H1 (cell line): ENCODE measurements at regions not wholly inside any gene's neighbourhood (a gene's known extent, or its start where the extent isn't known, plus 50 kb on each side); places are given as distances from the start of the nearest gene placed in this dataset.

Source experiments
- CTCF ChIA-PET: fragments of 300-600 bp; sonication (Branson Sonifier 250); formaldehyde crosslinking; loops from one replicate; lab custom pipeline; 2021; ENCODE audit not compliant: partially characterized antibody; lab: Charles Lee
- POLR2A ChIA-PET: fragments of 300-600 bp; sonication (Branson Sonifier 250); formaldehyde crosslinking; loops from one replicate; lab custom pipeline; 2021; ENCODE audit warnings: inconsistent platforms; ENCODE audit not compliant: partially characterized antibody; lab: Charles Lee
- DNase-seq, 2 experiments: peaks; one replicate each; pipeline versions ENCODE4 v3.0.0 to v3.0.0-alpha.2; 2010 to 2022; ENCODE audit warnings: low spot score in 2 of 2, low read depth in 1 of 2, mixed read lengths in 1 of 2
- FAIRE-seq: peaks from 2 replicates; lab custom pipeline; 2011; peaks lifted over from hg19 to GRCh38; lab: Jason Lieb, UNC
- H2AFZ ChIP-seq: 2 replicates; pipeline ENCODE4 v1.8.1; 2012; ENCODE audit warnings: low read length, inconsistent platforms
- H2AK5ac ChIP-seq: 2 replicates; pipeline ENCODE4 v1.6.1; 2013; ENCODE audit warnings: low read depth, low read length
- H2BK120ac ChIP-seq: replicated peaks from 2 replicates; pipeline ENCODE3; 2013; ENCODE audit warnings: low read depth, low read length, inconsistent platforms
- H2BK12ac ChIP-seq: 2 replicates; pipeline ENCODE4 v1.6.1; 2013; ENCODE audit warnings: low read depth, low read length
- H2BK15ac ChIP-seq: 2 replicates; pipeline ENCODE4 v1.6.1; 2013; ENCODE audit warnings: low read length
- H2BK20ac ChIP-seq: 2 replicates; pipeline ENCODE4 v1.6.1; 2013; ENCODE audit warnings: low read length
- H2BK5ac ChIP-seq: 2 replicates; pipeline ENCODE4 v1.6.1; 2013; ENCODE audit warnings: low read depth, low read length
- H3K14ac ChIP-seq: 2 replicates; pipeline ENCODE4 v1.6.1; 2013; ENCODE audit warnings: inconsistent platforms; ENCODE audit not compliant: insufficient read length
- H3K18ac ChIP-seq: 2 replicates; pipeline ENCODE4 v1.6.1; 2013; ENCODE audit warnings: low read length; ENCODE audit errors: extremely low read depth
- H3K23ac ChIP-seq: 2 replicates; pipeline ENCODE4 v1.6.1; 2013; ENCODE audit warnings: inconsistent platforms; ENCODE audit not compliant: insufficient read length
- H3K23me2 ChIP-seq: 2 replicates; pipeline ENCODE4 v1.6.1; 2013; ENCODE audit warnings: low read depth, low read length
- H3K27ac ChIP-seq: 2 replicates; pipeline ENCODE4 v1.6.1; 2011; ENCODE audit warnings: low read depth, low read length, inconsistent platforms
- H3K27me3 ChIP-seq, 4 experiments: replicated peaks in 1 of 4; 1 replicate in 1 of 4; 2 replicates in 3 of 4; pipeline versions ENCODE4 v1.6.1 to v1.8.1; 2011 to 2013; ENCODE audit warnings: low read length in 3 of 4, mild to moderate bottlenecking in 3 of 4, inconsistent platforms in 2 of 4, mixed read lengths in 2 of 4, moderate library complexity in 1 of 4; ENCODE audit not compliant: control insufficient read depth in 3 of 4, insufficient read depth in 3 of 4; ENCODE audit errors: extremely low read depth in 1 of 4
- H3K36me3 ChIP-seq, 4 experiments: 2 replicates each; pipeline versions ENCODE4 v1.6.1 to v1.8.1; 2011 to 2013; ENCODE audit warnings: mild to moderate bottlenecking in 4 of 4, low read length in 3 of 4, moderate library complexity in 2 of 4, control low read depth in 1 of 4, inconsistent platforms in 1 of 4; ENCODE audit not compliant: insufficient read depth in 4 of 4, control insufficient read depth in 2 of 4
- H3K4ac ChIP-seq: replicated peaks from 2 replicates; pipeline ENCODE3; 2013; ENCODE audit warnings: low read length, low read depth, mixed read lengths, inconsistent platforms; ENCODE audit not compliant: insufficient read length
- H3K4me1 ChIP-seq, 4 experiments: replicated peaks in 1 of 4; 1 replicate in 1 of 4; 2 replicates in 3 of 4; pipeline versions ENCODE4 v1.6.1 to v1.8.1; 2011 to 2013; ENCODE audit warnings: low read length in 3 of 4, inconsistent platforms in 2 of 4, mixed read lengths in 1 of 4; ENCODE audit not compliant: insufficient read depth in 4 of 4, control insufficient read depth in 3 of 4
- H3K4me2 ChIP-seq, 2 experiments: 2 replicates each; pipeline versions ENCODE4 v1.6.1 to v1.8.1; 2011 to 2013; ENCODE audit warnings: low read depth in 2 of 2, low read length in 2 of 2, control low read depth in 1 of 2, inconsistent platforms in 1 of 2, mild to moderate bottlenecking in 1 of 2; ENCODE audit not compliant: insufficient read depth in 1 of 2
- H3K4me3 ChIP-seq, 4 experiments: fragments of 200-600, 300-600 bp in 1 of 4; sonication (generic), shearing (Covaris generic), sonication (Bioruptor Twin) in 1 of 4; 2 replicates each; pipeline versions ENCODE4 v1.5.1 to v1.8.1; 2011 to 2016; ENCODE audit warnings: low read length in 4 of 4, low read depth in 3 of 4, control low read depth in 2 of 4, inconsistent platforms in 2 of 4, mild to moderate bottlenecking in 2 of 4, mixed read lengths in 1 of 4, moderate library complexity in 1 of 4; ENCODE audit not compliant: insufficient read depth in 2 of 4; ENCODE audit errors: extremely low read depth in 1 of 4
- H3K56ac ChIP-seq: replicated peaks from 2 replicates; pipeline ENCODE3; 2013; ENCODE audit warnings: low read depth, mild to moderate bottlenecking, mixed read lengths, low read length, inconsistent platforms; ENCODE audit not compliant: insufficient read length
- H3K79me1 ChIP-seq: 2 replicates; pipeline ENCODE4 v1.6.1; 2013; ENCODE audit warnings: low read depth, low read length, control low read depth
- H3K79me2 ChIP-seq, 2 experiments: 2 replicates each; pipeline versions ENCODE4 v1.6.1 to v1.8.1; 2012 to 2013; ENCODE audit warnings: low read length in 2 of 2, mild to moderate bottlenecking in 2 of 2, inconsistent platforms in 1 of 2; ENCODE audit not compliant: insufficient read depth in 2 of 2, control insufficient read depth in 1 of 2
- H3K9ac ChIP-seq, 4 experiments: replicated peaks in 1 of 4; 1 replicate in 1 of 4; 2 replicates in 3 of 4; pipeline versions ENCODE4 v1.6.1 to v1.8.1; 2011 to 2013; ENCODE audit warnings: low read depth in 3 of 4, low read length in 3 of 4, control low read depth in 2 of 4, mild to moderate bottlenecking in 2 of 4, moderate library complexity in 2 of 4, inconsistent platforms in 1 of 4; ENCODE audit errors: extremely low read depth in 1 of 4
- H3K9me3 ChIP-seq, 2 experiments: 2 replicates each; pipeline versions ENCODE4 v1.6.1 to v1.8.1; 2012 to 2013; ENCODE audit warnings: mild to moderate bottlenecking in 2 of 2, moderate library complexity in 2 of 2, control low read depth in 1 of 2, inconsistent platforms in 1 of 2, low read depth in 1 of 2, low read length in 1 of 2, mixed read lengths in 1 of 2; ENCODE audit not compliant: insufficient read depth in 2 of 2
- H4K20me1 ChIP-seq, 2 experiments: replicated peaks in 1 of 2; 2 replicates each; pipeline versions ENCODE3 to v1.8.1; 2011 to 2013; ENCODE audit warnings: inconsistent platforms in 2 of 2, low read length in 2 of 2, mild to moderate bottlenecking in 1 of 2; ENCODE audit not compliant: insufficient read depth in 2 of 2, control insufficient read depth in 1 of 2
- H4K5ac ChIP-seq: 2 replicates; pipeline ENCODE4 v1.6.1; 2013; ENCODE audit warnings: low read length, low read depth, mixed read lengths, inconsistent platforms; ENCODE audit not compliant: insufficient read length
- H4K8ac ChIP-seq: 2 replicates; pipeline ENCODE4 v1.8.0; 2013; ENCODE audit warnings: mild to moderate bottlenecking, moderate library complexity, low read length, inconsistent platforms; ENCODE audit not compliant: insufficient read depth; ENCODE audit errors: extremely low read depth
- H4K91ac ChIP-seq: replicated peaks from 2 replicates; pipeline ENCODE3; 2013; ENCODE audit warnings: low read length, mixed read lengths, inconsistent platforms; ENCODE audit not compliant: insufficient read length
- BACH1 ChIP-seq: IDR thresholded peaks from 2 replicates; pipeline ENCODE4 v1.6.1; 2012; ENCODE audit warnings: low read length, improper control_type of control experiment
- CBX8 ChIP-seq: fragments of 300-800, 300-1000 bp; sonication (generic); IDR thresholded peaks from 2 replicates; pipeline ENCODE4 v1.7.1; 2016; ENCODE audit warnings: low read depth, low read length, borderline replicate concordance
- CEBPB ChIP-seq: IDR thresholded peaks from 2 replicates; pipeline ENCODE4 v1.6.1; 2012; ENCODE audit warnings: low read depth, low read length
- EZH2 ChIP-seq: fragments of 200-600 bp; sonication (generic); IDR thresholded peaks from 2 replicates; pipeline ENCODE4 v1.7.1; 2012; ENCODE audit warnings: low read depth, mild to moderate bottlenecking, moderate library complexity, low read length, inconsistent platforms; ENCODE audit not compliant: severe bottlenecking
- HDAC2 ChIP-seq, 2 experiments: fragments of 300-600 bp in 1 of 2; sonication (generic) in 1 of 2; IDR thresholded peaks; 2 replicates each; pipeline ENCODE4 v1.6.1; 2011 to 2012; ENCODE audit warnings: low read depth in 2 of 2, low read length in 2 of 2, mild to moderate bottlenecking in 2 of 2, moderate library complexity in 2 of 2, borderline replicate concordance in 1 of 2, inconsistent platforms in 1 of 2
- HDAC6 ChIP-seq: IDR thresholded peaks from one replicate; pipeline ENCODE4 v1.7.1; 2012; ENCODE audit warnings: low read depth, mild to moderate bottlenecking, inconsistent platforms, low read length, moderate library complexity
- JUND ChIP-seq: IDR thresholded peaks from 2 replicates; pipeline ENCODE4 v1.6.1; 2011; ENCODE audit warnings: mild to moderate bottlenecking, improper control_type of control experiment, low read length
- RNF2 ChIP-seq: fragments of 200-900, 300-1000 bp; sonication (generic); IDR thresholded peaks from 2 replicates; pipeline ENCODE4 v1.7.1; 2016; ENCODE audit warnings: borderline replicate concordance, low read depth, mild to moderate bottlenecking, antibody characterized with exemption, low read length; ENCODE audit not compliant: poor library complexity, severe bottlenecking; ENCODE audit errors: missing control alignments
- SP4 ChIP-seq: IDR thresholded peaks from 2 replicates; pipeline ENCODE4 v1.6.1; 2012; ENCODE audit warnings: low read length, inconsistent platforms
- TEAD4 ChIP-seq: IDR thresholded peaks from 2 replicates; pipeline ENCODE4 v1.6.1; 2012; ENCODE audit warnings: low read depth, low read length, inconsistent platforms, mixed read lengths
- WGBS, 2 experiments: shearing (Covaris generic) in 1 of 2; methylation state at CpG; one replicate each; pipeline versions ENCODE4 v1.1.6 to v1.1.7; 2013 to 2015; ENCODE audit warnings: low lambda C conversion rate in 2 of 2, mixed read lengths in 2 of 2, inconsistent platforms in 1 of 2, low coverage in 1 of 2, missing lambda C conversion rate in 1 of 2; ENCODE audit not compliant: insufficient replicate concordance in 2 of 2, insufficient coverage in 1 of 2, insufficient read length in 1 of 2; ENCODE audit errors: extremely low coverage in 1 of 2, missing lambda C conversion rate in 1 of 2; 5-methylcytosine and 5-hydroxymethylcytosine counted together
- TF ChIP-seq, protein P1 (sequence below): IDR thresholded peaks from 2 replicates; pipeline ENCODE4 v1.6.1; 2011; ENCODE audit warnings: low read depth, mild to moderate bottlenecking, low read length; ENCODE audit not compliant: insufficient read depth

DNA sequence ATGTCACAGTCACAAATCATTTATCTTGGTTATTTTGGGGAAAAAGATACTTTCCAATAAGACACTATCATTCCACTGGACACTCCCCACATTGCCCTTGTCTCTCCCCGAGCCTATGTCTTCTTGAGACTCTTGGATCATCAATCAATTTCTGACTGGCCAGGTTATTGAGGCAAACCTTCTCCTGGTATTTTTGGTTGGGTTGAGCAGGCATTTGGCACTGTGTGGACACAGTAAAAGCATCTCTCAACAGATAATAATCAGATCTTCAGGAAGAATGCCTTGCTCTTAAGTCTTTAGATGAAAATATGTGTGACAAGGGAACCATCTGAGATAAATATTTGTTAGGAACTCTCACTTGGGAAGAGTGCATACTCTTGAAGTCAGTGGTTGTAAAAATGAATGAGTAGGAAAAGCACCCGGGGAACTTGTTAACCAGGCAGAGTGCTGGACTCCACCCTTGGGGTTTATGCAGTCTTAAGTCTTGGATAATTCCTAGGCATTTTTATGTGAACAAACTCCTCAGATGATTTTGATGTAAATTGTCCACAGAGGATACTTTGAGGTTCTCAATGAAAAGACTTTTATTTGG lies 223.8 kb upstream of the CLINT1 start:
- H3K79me1 ChIP-seq = no peaks in the 10 kb centered on the region
- no peak overlapping the region for H2AK5ac ChIP-seq
- H2BK12ac ChIP-seq = no peak overlapping the region
- H2BK15ac ChIP-seq = no peak overlapping the region
- H3K18ac ChIP-seq = no peak overlapping the region
- H3K4me3 ChIP-seq = no peak overlapping the region
- no peak overlapping the region for H2BK120ac ChIP-seq
- no peak overlapping the region for H3K23ac ChIP-seq
- DNase-seq = no peak
- no peaks in the 10 kb centered on the region for H3K9me3 ChIP-seq
- no peak for FAIRE-seq
- no peak overlapping the region for H3K4ac ChIP-seq
- H3K4me2 ChIP-seq = no peak overlapping the region
- no peak overlapping the region for H2AFZ ChIP-seq
- ChIA-PET POLR2A (no interaction called here), CTCF (no interaction called here)
- H3K27me3 ChIP-seq = peaks cover 0 to 1% (median 0%) of the 10 kb centered on the region in 4 experiments; a peak in 1 of 7 replicates
- no peak overlapping the region for H2BK20ac ChIP-seq
- peaks cover 0 to 4% (median 0%) of the 10 kb centered on the region in 4 experiments; a peak in 1 of 7 replicates for H3K4me1 ChIP-seq
- no peak overlapping the region for H4K8ac ChIP-seq
- H4K20me1 ChIP-seq = no peaks in the 10 kb centered on the region
- H3K36me3 ChIP-seq = no peaks in the 10 kb centered on the region
- H3K27ac ChIP-seq = no peak overlapping the region
- H3K14ac ChIP-seq = no peak overlapping the region
- H4K91ac ChIP-seq = no peak overlapping the region
- H3K23me2 ChIP-seq = no peaks in the 10 kb centered on the region
- H2BK5ac ChIP-seq = no peak overlapping the region
- H3K9ac ChIP-seq = no peak overlapping the region
- H3K79me2 ChIP-seq = no peaks in the 10 kb centered on the region
- no peak overlapping the region for H3K56ac ChIP-seq
- H4K5ac ChIP-seq = no peak overlapping the region
- WGBS, 2 experiments = 93% methylated on average over 2 of the region's 2 CpGs; no CpG with 5 or more reads in 1 of the 2 experiments
- TF ChIP-seq HDAC2 (IDR thresholded peaks at IDR 0.05; ENCODE audit: borderline replicate concordance in 1 of 2, low read depth in 2 of 2, low read length in 2 of 2) (no peak), CBX8 (no peak), EZH2 (no peak), BACH1 (no peak), CEBPB (no peak), RNF2 (no peak), JUND (no peak), HDAC6 (no peak), TEAD4 (no peak), SP4 (no peak)
- TF ChIP-seq, protein P1, sequence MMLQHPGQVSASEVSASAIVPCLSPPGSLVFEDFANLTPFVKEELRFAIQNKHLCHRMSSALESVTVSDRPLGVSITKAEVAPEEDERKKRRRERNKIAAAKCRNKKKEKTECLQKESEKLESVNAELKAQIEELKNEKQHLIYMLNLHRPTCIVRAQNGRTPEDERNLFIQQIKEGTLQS = no peak
